ENCODE measurements at regions not wholly inside any gene's neighbourhood (a gene's known extent, or its start where the extent isn't known, plus 50 kb on each side); places are given as distances from the start of the nearest gene placed in this dataset.

GRCh38 chr4:66522244-66522643 is 852.0 kb upstream of the EPHA5 start:
- Histone ChIP-seq H3F3A (ENCODE audit: insufficient read depth) (no peaks in the 10 kb centered on the region), H4K20me1 (ENCODE audit: low read depth, low read length) (no peaks in the 10 kb centered on the region), H3K4me2 (ENCODE audit: low read depth, low read length, poor library complexity, severe bottlenecking) (no peak overlapping the region), H3K27ac (ENCODE audit: low read depth, low read length) (no peak overlapping the region), H3K27me3 (ENCODE audit: low read length) (no peaks in the 10 kb centered on the region), H3K4me3 (ENCODE audit: insufficient read depth, low read length, poor library complexity, severe bottlenecking) (no peak overlapping the region), H3K36me3 (ENCODE audit: low read length) (no peaks in the 10 kb centered on the region), H2AFZ (ENCODE audit: low read depth, low read length, severe bottlenecking) (no peak overlapping the region), H3K9ac (ENCODE audit: low read length) (no peak overlapping the region), H3K79me2 (ENCODE audit: insufficient read depth, low read length) (no peaks in the 10 kb centered on the region), H3K9me3 (ENCODE audit: insufficient read depth, low read length) (no peaks in the 10 kb centered on the region), H3K9me2 (replicated peaks; ENCODE audit: insufficient read depth, low read length) (no peaks in the 10 kb centered on the region)
- no peak for TF ChIP-seq EZH2phosphoT487 (conservative IDR thresholded peaks at IDR 0.05; ENCODE audit: low read length)
- no peak for TF ChIP-seq CTCF (IDR thresholded peaks at IDR 0.05; ENCODE audit: insufficient read depth, low read length, poor library complexity, severe bottlenecking)

- Histone ChIP-seq H3F3A (ENCODE audit: insufficient read depth) (no peaks in the 10 kb centered on the region), H3K79me2 (ENCODE audit: insufficient read depth, low read length) (no peaks in the 10 kb centered on the region), H3K9me2 (replicated peaks; ENCODE audit: insufficient read depth, low read length) (no peaks in the 10 kb centered on the region), H4K20me1 (ENCODE audit: low read depth, low read length) (no peaks in the 10 kb centered on the region), H3K4me2 (ENCODE audit: low read depth, low read length, poor library complexity, severe bottlenecking) (no peak overlapping the region), H3K4me3 (ENCODE audit: insufficient read depth, low read length, poor library complexity, severe bottlenecking) (no peak overlapping the region), H3K9ac (ENCODE audit: low read length) (no peak overlapping the region), H2AFZ (ENCODE audit: low read depth, low read length, severe bottlenecking) (no peak overlapping the region), H3K27me3 (ENCODE audit: low read length) (no peaks in the 10 kb centered on the region), H3K9me3 (ENCODE audit: insufficient read depth, low read length) (no peaks in the 10 kb centered on the region), H3K36me3 (ENCODE audit: low read length) (no peaks in the 10 kb centered on the region), H3K27ac (ENCODE audit: low read depth, low read length) (no peak overlapping the region)
- no peak for TF ChIP-seq CTCF (IDR thresholded peaks at IDR 0.05; ENCODE audit: insufficient read depth, low read length, poor library complexity, severe bottlenecking)
- TF ChIP-seq EZH2phosphoT487 (conservative IDR thresholded peaks at IDR 0.05; ENCODE audit: low read length) = no peak
These were observed 846.7 kb upstream of the EPHA5 start for GRCh38 chr4:66516940-66517339.

GRCh38 chr4:66506985-66507384 is 836.7 kb upstream of the EPHA5 start:
- H3K9me3 ChIP-seq (ENCODE audit: insufficient read depth, low read length) = no peaks in the 10 kb centered on the region
- no peak overlapping the region for H3K27ac ChIP-seq (ENCODE audit: low read depth, low read length)
- H3F3A ChIP-seq (ENCODE audit: insufficient read depth) = no peaks in the 10 kb centered on the region
- H3K9me2 ChIP-seq (replicated peaks; ENCODE audit: insufficient read depth, low read length) = no peaks in the 10 kb centered on the region
- H3K27me3 ChIP-seq (ENCODE audit: low read length) = no peaks in the 10 kb centered on the region
- H3K4me3 ChIP-seq (ENCODE audit: insufficient read depth, low read length, poor library complexity, severe bottlenecking) = no peak overlapping the region
- no peaks in the 10 kb centered on the region for H4K20me1 ChIP-seq (ENCODE audit: low read depth, low read length)
- TF ChIP-seq CTCF (IDR thresholded peaks at IDR 0.05; ENCODE audit: insufficient read depth, low read length, poor library complexity, severe bottlenecking) = no peak
- no peak for TF ChIP-seq EZH2phosphoT487 (conservative IDR thresholded peaks at IDR 0.05; ENCODE audit: low read length)
- no peaks in the 10 kb centered on the region for H3K79me2 ChIP-seq (ENCODE audit: insufficient read depth, low read length)
- H3K9ac ChIP-seq (ENCODE audit: low read length) = no peak overlapping the region
- H3K4me2 ChIP-seq (ENCODE audit: low read depth, low read length, poor library complexity, severe bottlenecking) = no peak overlapping the region
- H2AFZ ChIP-seq (ENCODE audit: low read depth, low read length, severe bottlenecking) = no peak overlapping the region
- no peaks in the 10 kb centered on the region for H3K36me3 ChIP-seq (ENCODE audit: low read length)

GRCh38 chr4:66501997-66502396 is 831.7 kb upstream of the EPHA5 start:
- H3K9me2 ChIP-seq (replicated peaks; ENCODE audit: insufficient read depth, low read length) = no peaks in the 10 kb centered on the region
- H3K79me2 ChIP-seq (ENCODE audit: insufficient read depth, low read length) = no peaks in the 10 kb centered on the region
- no peaks in the 10 kb centered on the region for H4K20me1 ChIP-seq (ENCODE audit: low read depth, low read length)
- TF ChIP-seq EZH2phosphoT487 (conservative IDR thresholded peaks at IDR 0.05; ENCODE audit: low read length) (no peak), CTCF (IDR thresholded peaks at IDR 0.05; ENCODE audit: insufficient read depth, low read length, poor library complexity, severe bottlenecking) (no peak)
- H3K36me3 ChIP-seq (ENCODE audit: low read length) = no peaks in the 10 kb centered on the region
- no peak overlapping the region for H3K4me2 ChIP-seq (ENCODE audit: low read depth, low read length, poor library complexity, severe bottlenecking)
- no peak overlapping the region for H3K4me3 ChIP-seq (ENCODE audit: insufficient read depth, low read length, poor library complexity, severe bottlenecking)
- no peaks in the 10 kb centered on the region for H3F3A ChIP-seq (ENCODE audit: insufficient read depth)
- H2AFZ ChIP-seq (ENCODE audit: low read depth, low read length, severe bottlenecking) = no peak overlapping the region
- no peak overlapping the region for H3K9ac ChIP-seq (ENCODE audit: low read length)
- H3K27ac ChIP-seq (ENCODE audit: low read depth, low read length) = no peak overlapping the region
- no peaks in the 10 kb centered on the region for H3K27me3 ChIP-seq (ENCODE audit: low read length)
- no peaks in the 10 kb centered on the region for H3K9me3 ChIP-seq (ENCODE audit: insufficient read depth, low read length)

Measured in SU-DHL-6 (cell line).